ENCODE measurements at regions not wholly inside any gene's neighbourhood (a gene's known extent, or its start where the extent isn't known, plus 50 kb on each side); places are given as distances from the start of the nearest gene placed in this dataset.

DNA sequence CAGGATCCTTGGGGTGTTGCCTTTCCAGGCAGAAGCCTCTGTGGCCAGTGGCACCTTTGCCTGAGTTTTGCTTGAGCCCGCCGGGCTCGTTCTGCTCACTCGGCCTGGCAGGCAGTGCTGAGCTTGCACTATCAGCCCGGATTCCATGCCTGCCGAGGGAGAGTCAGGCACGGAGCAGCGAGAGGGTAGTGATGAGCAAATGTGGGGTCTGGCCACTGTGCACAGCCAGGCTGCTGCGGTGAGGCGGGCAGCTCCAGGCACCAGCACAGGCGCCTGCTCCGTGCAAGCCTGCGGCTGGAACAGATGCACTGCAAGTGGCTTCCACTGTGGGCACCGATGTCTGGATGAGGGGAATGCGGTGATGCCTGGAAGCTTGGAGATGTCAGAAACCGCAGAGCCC, 619.2 kb downstream of the RAPGEF2 start:
- TF ChIP-seq CTCF (IDR thresholded peaks at IDR 0.05) (no peak), POLR2AphosphoS5 (IDR thresholded peaks at IDR 0.05) (no peak), POLR2A (IDR thresholded peaks at IDR 0.05) (no peak), EP300 (IDR thresholded peaks at IDR 0.05) (no peak)

Measured in upper lobe of left lung (tissue), 4 donors.